ENCODE measurements at regions not wholly inside any gene's neighbourhood (a gene's known extent, or its start where the extent isn't known, plus 50 kb on each side); places are given as distances from the start of the nearest gene placed in this dataset.

GRCh38 chr13:107330484-107330883 is 762.5 kb upstream of the ARGLU1 start:
- no peak overlapping the region for H3K4me2 ChIP-seq (ENCODE audit: low read depth, low read length, poor library complexity, severe bottlenecking)
- H3K36me3 ChIP-seq (ENCODE audit: low read length) = no peaks in the 10 kb centered on the region
- H3K9me3 ChIP-seq (ENCODE audit: insufficient read depth, low read length) = no peaks in the 10 kb centered on the region
- H2AFZ ChIP-seq (ENCODE audit: low read depth, low read length, severe bottlenecking) = no peak overlapping the region
- no peaks in the 10 kb centered on the region for H3K27me3 ChIP-seq (ENCODE audit: low read length)
- H4K20me1 ChIP-seq (ENCODE audit: low read depth, low read length) = no peaks in the 10 kb centered on the region
- no peaks in the 10 kb centered on the region for H3K79me2 ChIP-seq (ENCODE audit: insufficient read depth, low read length)
- no peak overlapping the region for H3K27ac ChIP-seq (ENCODE audit: low read depth, low read length)
- H3K4me3 ChIP-seq (ENCODE audit: insufficient read depth, low read length, poor library complexity, severe bottlenecking) = no peak overlapping the region
- H3K9ac ChIP-seq (ENCODE audit: low read length) = no peak overlapping the region
- no peaks in the 10 kb centered on the region for H3K9me2 ChIP-seq (replicated peaks; ENCODE audit: insufficient read depth, low read length)
- H3F3A ChIP-seq (ENCODE audit: insufficient read depth) = no peaks in the 10 kb centered on the region
- TF ChIP-seq CTCF (IDR thresholded peaks at IDR 0.05; ENCODE audit: insufficient read depth, low read length, poor library complexity, severe bottlenecking) (no peak), EZH2phosphoT487 (conservative IDR thresholded peaks at IDR 0.05; ENCODE audit: low read length) (no peak)

DNA sequence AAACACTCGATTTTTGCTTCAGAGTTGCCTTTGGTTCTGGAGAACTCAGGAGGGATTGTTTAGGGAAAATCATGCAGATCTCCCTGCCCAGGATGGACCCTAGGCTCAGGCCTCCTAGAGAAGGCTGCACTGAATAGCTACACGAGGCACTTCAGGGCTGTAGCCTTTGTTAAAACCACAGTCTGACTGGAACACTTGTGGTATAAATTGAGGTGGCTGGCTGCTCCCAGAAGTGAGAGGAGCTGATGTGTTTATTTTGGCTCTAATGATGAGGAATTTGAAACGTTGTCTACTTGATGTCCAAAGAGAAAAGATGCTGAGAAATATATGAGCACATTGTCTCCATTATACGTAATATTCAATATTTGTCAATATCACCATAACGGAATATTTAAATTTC is 762.1 kb upstream of the ARGLU1 start:
- Histone ChIP-seq H3F3A (ENCODE audit: insufficient read depth) (no peaks in the 10 kb centered on the region), H3K9me3 (ENCODE audit: insufficient read depth, low read length) (no peaks in the 10 kb centered on the region), H3K4me2 (ENCODE audit: low read depth, low read length, poor library complexity, severe bottlenecking) (no peak overlapping the region), H3K79me2 (ENCODE audit: insufficient read depth, low read length) (no peaks in the 10 kb centered on the region), H3K27me3 (ENCODE audit: low read length) (no peaks in the 10 kb centered on the region), H3K27ac (ENCODE audit: low read depth, low read length) (no peak overlapping the region), H3K9ac (ENCODE audit: low read length) (no peak overlapping the region), H4K20me1 (ENCODE audit: low read depth, low read length) (no peaks in the 10 kb centered on the region), H3K36me3 (ENCODE audit: low read length) (no peaks in the 10 kb centered on the region), H3K9me2 (replicated peaks; ENCODE audit: insufficient read depth, low read length) (no peaks in the 10 kb centered on the region), H2AFZ (ENCODE audit: low read depth, low read length, severe bottlenecking) (no peak overlapping the region), H3K4me3 (ENCODE audit: insufficient read depth, low read length, poor library complexity, severe bottlenecking) (no peak overlapping the region)
- TF ChIP-seq CTCF (IDR thresholded peaks at IDR 0.05; ENCODE audit: insufficient read depth, low read length, poor library complexity, severe bottlenecking) = no peak
- TF ChIP-seq EZH2phosphoT487 (conservative IDR thresholded peaks at IDR 0.05; ENCODE audit: low read length) = no peak

DNA sequence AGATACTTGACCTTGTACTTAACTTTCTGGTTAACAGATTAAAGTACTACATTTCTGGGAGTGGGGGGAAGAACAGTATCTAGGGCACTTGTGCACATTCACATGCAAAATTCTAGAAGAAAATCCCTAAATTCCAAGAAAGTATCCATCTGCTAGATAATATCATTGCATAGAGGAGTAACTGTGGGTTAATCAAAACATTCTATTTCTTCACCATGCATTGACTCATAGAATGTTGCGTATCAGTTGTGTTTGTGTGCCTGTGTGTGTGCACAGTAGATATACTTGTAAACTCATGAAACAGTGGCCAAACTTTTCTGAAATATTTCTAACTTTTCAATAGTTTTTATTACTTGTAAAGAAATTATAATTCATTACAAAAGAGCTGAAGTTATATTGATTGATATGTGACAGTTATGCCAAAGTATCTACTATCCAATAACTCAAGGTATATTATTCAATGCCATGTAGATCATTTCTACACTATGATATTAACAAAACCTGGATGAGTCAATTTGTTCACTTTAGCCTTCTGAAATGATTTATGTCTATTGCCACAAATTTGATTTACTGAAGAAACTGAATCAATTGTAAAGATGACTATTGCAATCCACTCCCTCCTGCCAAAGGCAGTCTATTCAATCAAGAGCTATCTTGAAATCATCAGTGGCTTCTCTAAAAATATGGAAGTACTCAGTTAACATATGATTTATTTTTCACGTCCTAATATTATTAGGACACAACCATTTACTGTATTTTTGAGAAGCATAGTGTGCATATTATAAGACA is 756.7 kb upstream of the ARGLU1 start:
- Histone ChIP-seq H2AFZ (ENCODE audit: low read depth, low read length, severe bottlenecking) (no peak overlapping the region), H3K27ac (ENCODE audit: low read depth, low read length) (no peak overlapping the region), H3K79me2 (ENCODE audit: insufficient read depth, low read length) (no peaks in the 10 kb centered on the region), H3K9me2 (replicated peaks; ENCODE audit: insufficient read depth, low read length) (no peaks in the 10 kb centered on the region), H3K4me3 (ENCODE audit: insufficient read depth, low read length, poor library complexity, severe bottlenecking) (no peak overlapping the region), H3K27me3 (ENCODE audit: low read length) (no peaks in the 10 kb centered on the region), H3F3A (ENCODE audit: insufficient read depth) (no peaks in the 10 kb centered on the region), H3K9me3 (ENCODE audit: insufficient read depth, low read length) (no peaks in the 10 kb centered on the region), H3K4me2 (ENCODE audit: low read depth, low read length, poor library complexity, severe bottlenecking) (no peak overlapping the region), H3K9ac (ENCODE audit: low read length) (no peak overlapping the region), H3K36me3 (ENCODE audit: low read length) (no peaks in the 10 kb centered on the region), H4K20me1 (ENCODE audit: low read depth, low read length) (no peaks in the 10 kb centered on the region)
- TF ChIP-seq EZH2phosphoT487 (conservative IDR thresholded peaks at IDR 0.05; ENCODE audit: low read length) (no peak), CTCF (IDR thresholded peaks at IDR 0.05; ENCODE audit: insufficient read depth, low read length, poor library complexity, severe bottlenecking) (no peak)

Data from SU-DHL-6 (cell line).